ENCODE measurements at regions not wholly inside any gene's neighbourhood (a gene's known extent, or its start where the extent isn't known, plus 50 kb on each side); places are given as distances from the start of the nearest gene placed in this dataset.

GRCh38 chr3:145785668-145786067 lies 375.3 kb downstream of the PLOD2 start:
- TF ChIP-seq POLR2A (IDR thresholded peaks at IDR 0.05) (no peak), CTCF (IDR thresholded peaks at IDR 0.05) (no peak), POLR2AphosphoS5 (IDR thresholded peaks at IDR 0.05; ENCODE audit: insufficient read depth in 1 of 2, low read depth in 1 of 2) (no peak)
